Tibial nerve (tissue), 4 donors: ENCODE measurements at regions not wholly inside any gene's neighbourhood (a gene's known extent, or its start where the extent isn't known, plus 50 kb on each side); places are given as distances from the start of the nearest gene placed in this dataset.

Source experiments
- CTCF ChIP-seq, 5 experiments: fragments of 200-600 bp in 3 of 5; fragments of 450-650 bp in 2 of 5; sonication (generic) in 3 of 5; IDR thresholded peaks; one replicate each; pipeline ENCODE4 v1.5.1; 2016 to 2019; ENCODE audit warnings: antibody characterized with exemption in 5 of 5, mild to moderate bottlenecking in 3 of 5, moderate library complexity in 2 of 5
- EP300 ChIP-seq, 2 donors: sonication (generic); formaldehyde crosslinking; IDR thresholded peaks; one replicate each; pipeline ENCODE4 v1.6.1; 2017; ENCODE audit warnings: antibody characterized with exemption in 2 of 2, mild to moderate bottlenecking in 1 of 2

GRCh38 chr13:111916201-111916600 lies 150.7 kb upstream of the SOX1 start:
- TF ChIP-seq CTCF (IDR thresholded peaks at IDR 0.05) (no peak), EP300 (IDR thresholded peaks at IDR 0.05) (no peak)
